ENCODE measurements at regions not wholly inside any gene's neighbourhood (a gene's known extent, or its start where the extent isn't known, plus 50 kb on each side); places are given as distances from the start of the nearest gene placed in this dataset.

DNA sequence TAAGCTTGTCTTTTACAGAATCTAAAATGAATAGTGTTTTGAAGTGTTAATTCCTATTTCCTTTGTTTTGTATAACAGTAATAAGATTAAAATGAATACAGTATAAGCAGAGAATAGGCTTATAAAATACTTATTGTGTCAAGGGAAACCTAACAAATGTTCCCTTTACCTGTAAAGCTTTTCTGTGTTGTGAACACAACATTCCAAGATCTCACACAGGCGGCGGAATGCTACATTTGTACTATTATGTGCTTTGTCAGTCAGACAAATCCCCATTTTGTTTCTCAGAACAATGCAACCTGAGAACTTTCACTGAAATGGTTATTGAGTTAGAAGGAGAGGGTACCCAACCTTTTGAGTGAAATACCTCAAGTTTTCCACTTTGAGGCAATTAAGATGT, 1170.3 kb downstream of the OLFM4 start:
- TF ChIP-seq, protein P1, sequence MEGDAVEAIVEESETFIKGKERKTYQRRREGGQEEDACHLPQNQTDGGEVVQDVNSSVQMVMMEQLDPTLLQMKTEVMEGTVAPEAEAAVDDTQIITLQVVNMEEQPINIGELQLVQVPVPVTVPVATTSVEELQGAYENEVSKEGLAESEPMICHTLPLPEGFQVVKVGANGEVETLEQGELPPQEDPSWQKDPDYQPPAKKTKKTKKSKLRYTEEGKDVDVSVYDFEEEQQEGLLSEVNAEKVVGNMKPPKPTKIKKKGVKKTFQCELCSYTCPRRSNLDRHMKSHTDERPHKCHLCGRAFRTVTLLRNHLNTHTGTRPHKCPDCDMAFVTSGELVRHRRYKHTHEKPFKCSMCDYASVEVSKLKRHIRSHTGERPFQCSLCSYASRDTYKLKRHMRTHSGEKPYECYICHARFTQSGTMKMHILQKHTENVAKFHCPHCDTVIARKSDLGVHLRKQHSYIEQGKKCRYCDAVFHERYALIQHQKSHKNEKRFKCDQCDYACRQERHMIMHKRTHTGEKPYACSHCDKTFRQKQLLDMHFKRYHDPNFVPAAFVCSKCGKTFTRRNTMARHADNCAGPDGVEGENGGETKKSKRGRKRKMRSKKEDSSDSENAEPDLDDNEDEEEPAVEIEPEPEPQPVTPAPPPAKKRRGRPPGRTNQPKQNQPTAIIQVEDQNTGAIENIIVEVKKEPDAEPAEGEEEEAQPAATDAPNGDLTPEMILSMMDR (conservative IDR thresholded peaks at IDR 0.05; ENCODE audit: low read depth, low read length), result no peak
- TF ChIP-seq EZH2 (IDR thresholded peaks at IDR 0.05; ENCODE audit: low read length, unreplicated experiment), result no peak

Data from PC-3 (cell line).